GM21367 (cell line): ENCODE measurements at regions not wholly inside any gene's neighbourhood (a gene's known extent, or its start where the extent isn't known, plus 50 kb on each side); places are given as distances from the start of the nearest gene placed in this dataset.
"Not testable (repeated sequence)": the region's sequence is repeated elsewhere in the genome, so short reads cannot be mapped to it uniquely, and the experiment has no call there.

Experiments used
- ATAC-seq: cut with Tn5 transposase; IDR thresholded peaks from one replicate; pipeline ENCODE4 v1.9.1; 2021; ENCODE audit not compliant: unreplicated experiment

DNA sequence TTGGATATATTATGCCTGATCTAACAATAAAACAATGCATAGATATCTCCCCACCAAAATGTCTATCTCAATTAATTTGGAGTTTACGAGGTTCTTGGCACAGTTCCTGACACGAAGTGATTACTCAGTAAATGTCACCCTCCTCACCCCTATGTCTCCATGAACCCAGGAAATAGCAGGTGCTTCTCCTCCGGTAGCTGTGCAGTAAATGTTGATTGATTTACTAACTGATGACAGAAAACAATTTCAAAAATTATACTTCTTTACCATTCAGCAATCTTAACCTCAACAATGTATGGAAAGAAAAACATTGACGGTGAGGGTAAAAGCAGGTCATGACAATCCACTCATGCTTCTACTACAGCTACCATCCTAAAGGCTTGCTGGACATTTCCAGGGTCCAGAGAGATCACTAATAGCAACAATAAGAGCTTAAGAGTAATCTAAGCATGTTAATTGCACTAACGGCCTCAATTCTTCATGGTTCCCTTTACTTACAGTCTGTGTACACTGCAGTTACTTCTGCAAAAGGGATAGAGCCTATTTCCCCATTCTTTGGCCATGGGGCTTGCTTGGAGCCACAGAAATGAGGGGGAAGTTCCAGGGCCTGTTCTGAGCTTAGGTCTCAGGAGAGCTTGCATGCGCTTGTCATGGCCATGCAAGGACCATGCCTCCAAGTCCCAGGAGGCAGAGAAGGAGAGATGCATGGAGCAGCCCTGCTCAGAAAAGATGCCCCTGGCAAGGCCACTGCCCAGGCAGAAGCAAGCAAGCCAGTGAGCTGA is 222.6 kb downstream of the ATP6V0E2 start:
- not testable (repeated sequence) for ATAC-seq

DNA sequence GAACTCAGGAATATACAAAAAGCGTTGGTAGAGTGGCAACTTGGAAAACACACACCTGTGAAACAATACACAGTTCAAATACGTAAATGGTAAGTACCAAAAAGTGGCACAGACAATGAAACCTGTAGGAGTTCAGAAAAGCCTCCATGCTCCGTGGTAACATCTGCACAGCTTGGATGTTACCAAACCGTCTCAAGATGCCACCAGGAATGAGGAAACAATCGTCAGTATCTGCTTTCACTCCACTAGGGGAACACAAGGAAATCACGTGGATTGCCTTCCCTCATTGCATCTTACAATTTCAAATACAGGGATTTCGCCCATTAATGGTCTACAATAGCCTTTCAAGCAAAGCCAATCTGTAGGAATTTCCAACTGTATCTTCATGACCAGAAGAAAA is 224.6 kb upstream of the LRRC61 start:
- ATAC-seq: not testable (repeated sequence)

DNA sequence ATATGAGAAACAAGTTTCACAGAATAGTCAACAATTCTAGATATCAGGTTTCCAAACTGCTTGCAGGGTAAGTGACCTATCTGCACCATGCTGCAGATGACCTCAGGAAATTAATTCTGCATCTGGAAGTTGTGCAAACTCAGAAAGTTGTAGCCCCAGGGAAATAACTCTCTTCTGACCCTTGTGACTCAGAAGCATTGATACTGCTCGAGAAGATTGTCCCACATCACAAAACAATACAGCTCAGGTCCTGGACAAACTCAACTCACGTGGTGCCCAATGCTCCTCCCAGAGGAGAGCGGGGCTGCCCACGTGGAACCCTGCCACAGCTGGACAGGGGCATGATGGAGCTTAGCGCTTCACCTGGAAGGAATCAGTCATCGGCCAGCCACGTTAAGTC is 221.9 kb upstream of the LRRC61 start:
- not testable (repeated sequence) for ATAC-seq

DNA sequence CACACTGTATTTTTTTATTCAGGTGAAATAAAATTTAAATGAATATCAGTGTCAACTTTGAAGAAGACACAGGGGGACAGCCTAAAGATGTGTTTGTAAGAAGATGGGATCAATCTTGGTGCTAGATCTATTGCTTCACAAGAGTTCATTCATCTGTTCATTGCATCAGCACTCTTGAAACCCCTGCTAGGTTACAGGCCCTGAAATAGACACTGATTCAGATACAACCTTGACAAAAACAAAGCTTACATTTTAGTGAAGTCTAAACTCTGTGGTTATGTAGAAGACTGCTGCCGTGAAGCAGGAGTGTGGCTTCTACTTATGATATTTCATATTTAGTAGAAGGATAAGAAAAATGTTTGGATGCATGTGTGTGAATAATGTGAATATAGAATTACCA is 215.9 kb upstream of the LRRC61 start:
- ATAC-seq: not testable (repeated sequence)

DNA sequence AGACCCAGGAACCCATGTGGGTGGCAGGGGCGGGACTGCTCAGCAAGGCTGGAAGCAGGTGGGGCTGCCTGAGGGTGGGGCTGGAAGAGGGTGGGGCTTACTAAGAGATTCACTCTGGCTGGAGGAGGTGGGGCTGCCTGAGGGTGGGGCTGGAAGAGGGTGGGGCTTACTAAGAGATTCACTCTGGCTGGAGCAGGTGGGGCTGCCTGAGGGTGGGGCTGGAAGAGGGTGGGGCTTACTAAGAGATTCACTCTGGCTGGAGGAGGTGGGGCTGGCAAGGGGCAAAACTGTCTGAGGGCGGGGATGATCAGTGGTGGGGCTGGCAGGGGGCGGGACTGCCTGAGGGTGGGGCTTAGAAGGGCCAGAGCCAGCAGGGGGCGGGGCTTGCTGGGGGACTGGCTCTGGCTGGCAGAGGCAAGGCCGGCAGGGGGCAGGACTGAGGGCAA is 212.8 kb upstream of the LRRC61 start:
- ATAC-seq: not testable (repeated sequence)

DNA sequence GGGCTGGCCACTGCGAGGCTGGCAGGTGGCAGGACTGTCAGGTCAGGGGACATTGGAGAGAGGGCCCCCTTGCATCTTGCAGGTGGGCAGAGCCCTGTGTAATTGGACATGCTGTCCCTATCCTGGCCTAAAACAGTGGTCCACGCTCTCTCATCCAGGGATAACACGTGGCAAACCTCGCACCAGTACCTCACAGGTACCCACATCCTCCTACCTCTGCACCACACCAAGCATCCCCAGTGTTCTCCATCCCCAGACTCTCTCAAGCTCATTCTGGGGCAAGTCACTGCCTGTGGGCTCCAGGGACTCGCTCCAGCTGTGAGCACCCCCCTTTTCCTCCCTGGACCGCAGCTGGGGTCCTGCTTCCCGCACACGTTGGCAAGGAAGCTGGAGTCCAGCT is 212.3 kb upstream of the LRRC61 start:
- ATAC-seq: not testable (repeated sequence)

DNA sequence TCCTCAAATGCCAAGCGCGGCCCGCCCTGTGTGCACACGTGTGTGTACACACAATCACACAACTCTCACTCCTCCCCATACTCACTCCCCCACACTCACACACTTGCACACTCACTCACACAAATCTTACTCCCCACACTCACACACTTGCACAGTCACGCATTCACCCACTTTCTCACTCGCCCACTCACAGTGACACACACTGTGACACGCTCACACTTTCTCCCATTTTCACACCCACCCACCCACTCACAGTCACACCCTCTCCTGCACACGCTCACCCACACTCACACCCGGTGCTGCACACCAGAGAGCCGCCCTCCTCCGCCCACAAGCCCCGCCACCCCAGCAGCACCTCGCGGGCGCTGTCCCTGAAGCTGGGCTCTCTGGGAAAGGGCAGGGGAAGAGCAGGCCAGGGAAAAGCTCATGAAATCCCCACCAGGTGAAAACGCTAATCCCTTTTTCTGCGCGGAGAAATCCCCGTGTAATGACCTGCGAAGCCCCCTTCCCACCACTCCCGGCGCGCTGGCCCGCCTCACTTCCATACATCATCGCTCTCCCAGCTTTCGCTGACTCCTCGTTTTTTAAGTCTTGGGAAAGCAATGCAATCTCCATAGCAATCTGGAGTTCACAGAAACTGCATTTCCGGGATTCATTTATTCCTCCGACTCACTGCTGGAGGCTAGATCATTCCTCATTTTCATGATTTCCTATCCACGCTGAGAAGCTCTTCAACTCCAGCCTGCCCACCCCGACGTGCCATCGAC is 211.6 kb upstream of the LRRC61 start:
- ATAC-seq: not testable (repeated sequence)

DNA sequence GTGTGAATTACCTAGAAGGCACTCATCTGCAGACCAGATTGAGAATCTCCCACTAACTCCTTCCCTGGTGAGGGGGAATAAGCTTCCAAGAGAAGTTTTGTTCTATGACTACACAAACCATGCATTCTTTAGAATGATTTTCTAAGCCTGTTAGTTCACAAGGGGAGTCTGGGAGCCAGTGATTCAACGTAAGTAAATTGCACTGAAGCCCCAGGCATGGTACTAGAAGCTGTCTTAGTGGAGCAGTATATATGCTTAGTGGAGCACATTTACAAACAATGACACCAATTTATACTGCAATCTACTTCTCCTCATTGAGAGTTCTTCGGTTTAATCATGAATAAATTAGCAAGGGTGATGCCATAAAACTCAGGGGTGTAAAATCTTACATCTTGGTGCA is 209.9 kb upstream of the LRRC61 start:
- ATAC-seq: not testable (repeated sequence)

DNA sequence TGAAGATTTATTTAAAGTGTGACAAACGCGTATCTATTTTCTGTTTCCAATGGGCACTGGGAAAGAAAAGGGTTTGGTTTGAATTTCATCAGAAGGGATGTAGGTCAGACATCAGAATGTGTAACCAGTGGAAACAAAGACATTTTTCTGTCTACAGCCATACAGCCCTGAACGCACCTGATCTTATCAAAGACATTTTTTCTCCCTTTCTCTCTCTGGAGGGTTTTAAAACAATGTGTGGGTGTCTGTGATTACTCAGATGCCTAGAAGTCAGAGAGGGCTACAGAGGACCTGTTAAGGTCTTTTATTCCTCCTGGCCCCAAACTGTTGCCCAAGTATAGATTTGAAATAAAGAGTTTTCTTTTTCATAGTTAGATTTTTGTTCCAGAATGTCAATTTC is 208.6 kb upstream of the LRRC61 start:
- not testable (repeated sequence) for ATAC-seq

DNA sequence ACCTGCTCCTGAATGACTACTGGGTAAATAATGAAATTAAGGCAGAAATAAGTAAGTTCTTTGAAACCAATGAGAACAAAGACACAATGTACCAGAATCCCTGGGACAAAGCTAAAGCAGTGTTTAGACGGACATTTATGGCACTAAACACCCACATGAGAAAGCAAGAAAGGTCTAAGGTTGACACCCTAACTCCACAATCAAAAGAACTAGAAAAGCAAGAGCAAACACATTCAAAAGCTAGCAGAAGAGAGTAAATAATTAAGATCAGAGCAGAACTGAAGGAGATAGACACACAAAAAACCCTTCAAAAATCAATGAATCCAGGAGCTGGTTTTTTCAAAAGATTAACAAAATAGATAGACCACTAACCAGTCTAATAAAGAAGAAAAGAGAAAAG is 203.2 kb upstream of the LRRC61 start:
- ATAC-seq: not testable (repeated sequence)

DNA sequence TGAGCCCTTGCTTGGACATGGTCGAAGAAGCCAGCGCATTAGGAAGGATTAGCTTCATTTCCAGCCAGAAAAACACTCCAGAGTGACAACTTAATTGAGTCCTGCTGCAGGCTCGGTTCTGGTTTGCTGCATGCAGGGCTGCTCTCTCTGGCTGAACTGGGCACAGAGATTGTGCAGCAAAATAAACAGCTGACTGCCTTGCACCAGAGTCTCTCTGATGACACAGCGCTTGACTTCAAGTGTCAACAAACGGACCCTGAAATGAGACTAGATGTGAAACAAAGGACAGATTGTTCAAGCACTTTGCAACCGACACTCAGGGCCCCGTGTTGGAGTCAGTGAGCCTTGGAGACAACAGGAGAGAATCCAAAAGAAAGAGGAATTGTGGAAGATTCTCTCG is 197.3 kb upstream of the LRRC61 start:
- not testable (repeated sequence) for ATAC-seq

DNA sequence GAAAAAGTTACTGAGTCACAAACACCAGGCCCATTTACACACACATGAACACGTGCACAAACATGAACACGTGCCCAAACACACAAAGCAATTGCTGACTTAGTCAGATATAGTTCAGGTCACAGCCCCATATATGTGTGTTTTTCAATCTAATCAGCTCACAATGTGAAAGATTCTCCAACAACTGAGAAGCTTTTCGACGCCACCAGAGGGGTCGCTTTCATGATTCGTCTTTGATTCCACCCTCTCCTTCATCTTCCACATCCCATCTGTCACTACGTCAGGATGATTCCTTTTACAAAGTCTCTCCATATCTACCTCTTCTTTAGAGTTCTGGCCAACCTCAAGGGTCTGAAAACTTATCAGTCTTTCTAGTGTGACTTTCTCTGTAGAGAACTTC is 188.7 kb upstream of the LRRC61 start:
- ATAC-seq: not testable (repeated sequence)

DNA sequence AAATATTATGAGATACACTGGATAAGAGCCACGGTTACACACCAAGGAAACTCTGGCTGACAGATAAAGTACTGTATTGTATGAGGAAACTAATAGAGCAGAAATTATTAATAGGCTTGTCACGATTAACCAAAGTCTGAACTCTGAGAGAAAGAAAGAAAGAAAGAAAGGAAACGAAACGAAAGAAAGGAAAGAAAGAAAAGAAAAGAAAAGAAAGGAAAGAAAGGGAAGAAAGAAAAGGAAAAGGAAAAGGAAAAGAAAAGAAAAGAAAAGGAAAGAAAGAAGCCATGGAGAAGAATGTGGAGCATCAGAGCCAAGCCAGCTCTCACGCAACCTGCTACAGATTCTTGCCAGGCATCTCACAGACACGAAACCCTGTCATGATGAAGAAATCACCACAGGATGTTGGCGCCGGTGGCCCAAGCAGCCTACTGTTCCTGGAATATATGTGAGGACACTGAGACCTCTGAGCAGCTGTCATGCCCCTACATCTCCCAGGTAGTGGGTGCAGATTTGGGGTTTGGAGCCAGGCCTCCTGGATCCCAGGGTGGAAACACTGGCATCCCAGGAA is 187.4 kb upstream of the LRRC61 start:
- ATAC-seq: not testable (repeated sequence)

DNA sequence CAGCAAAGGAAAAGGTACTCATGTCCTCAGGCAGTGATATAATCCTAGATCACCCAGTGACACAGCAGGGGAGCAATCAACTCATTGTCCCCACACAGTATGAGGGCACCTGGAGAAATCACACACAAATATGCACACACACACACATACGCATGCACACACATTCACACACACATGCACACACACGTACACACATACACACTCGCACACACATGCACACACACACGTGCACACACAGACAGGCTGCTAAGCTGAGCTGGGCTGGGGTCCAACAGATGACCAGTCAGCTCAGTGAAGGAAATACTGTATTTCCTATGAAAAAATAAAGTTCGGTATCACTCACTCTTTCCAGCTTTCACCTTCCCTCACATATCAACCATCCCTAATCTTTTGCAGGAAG is 183.3 kb upstream of the LRRC61 start:
- not testable (repeated sequence) for ATAC-seq

DNA sequence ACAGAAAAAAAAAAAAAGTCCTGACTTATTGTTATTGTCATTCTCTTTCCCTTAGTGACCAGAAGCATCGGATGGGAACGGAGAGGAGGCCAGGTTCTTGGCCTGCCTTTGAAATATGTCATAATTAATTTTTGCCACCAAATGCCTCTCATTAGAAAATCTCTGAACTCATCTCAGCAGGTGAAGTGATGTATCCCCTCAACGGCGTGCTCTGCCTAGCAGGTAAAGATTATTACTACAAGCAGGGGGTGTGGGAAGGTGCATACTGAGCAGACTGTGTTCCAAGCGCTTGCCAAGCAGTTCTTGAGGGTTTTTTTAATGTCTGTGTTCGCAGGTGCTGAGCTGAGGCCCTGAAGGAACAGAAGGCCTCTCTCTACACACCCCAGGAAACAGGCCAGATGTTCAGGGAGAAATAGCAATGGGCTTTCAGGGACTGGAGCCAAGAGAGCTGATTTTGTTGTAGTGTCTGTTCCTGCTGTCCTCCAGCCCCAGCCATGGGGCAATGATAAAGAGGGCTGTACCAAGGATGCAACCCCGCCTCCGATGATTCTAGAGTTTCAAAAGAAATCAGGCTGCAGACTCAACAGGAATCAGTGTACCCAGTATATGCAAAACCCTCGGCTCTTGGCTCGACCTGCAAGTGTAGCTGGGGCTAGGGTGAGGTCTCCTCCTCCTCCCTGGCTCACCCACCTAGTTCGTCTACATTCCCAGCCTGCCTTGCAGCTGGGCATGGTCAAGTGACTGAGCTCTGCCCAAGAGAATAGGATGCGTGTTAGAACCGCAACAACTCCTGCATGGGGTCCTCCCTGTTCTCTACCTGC is 181.4 kb upstream of the LRRC61 start:
- ATAC-seq: not testable (repeated sequence)

DNA sequence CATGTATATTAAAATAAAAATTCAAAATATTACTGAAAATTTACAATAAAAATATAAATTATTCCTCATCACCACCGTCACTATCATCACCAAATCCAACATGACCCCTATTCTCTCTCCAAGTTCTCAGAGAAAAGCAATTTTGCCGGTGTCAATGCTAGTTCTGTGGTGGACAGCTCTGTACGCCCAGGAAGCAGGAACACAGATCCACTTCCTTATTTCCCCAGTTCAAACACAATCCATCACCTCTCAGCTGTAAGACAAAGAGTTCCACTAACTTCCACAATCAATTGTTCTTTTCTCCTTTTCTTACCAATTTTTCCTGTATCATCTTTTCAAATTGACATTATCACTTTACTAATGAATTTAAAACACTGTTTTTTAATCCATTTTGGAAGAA is 177.0 kb upstream of the LRRC61 start:
- not testable (repeated sequence) for ATAC-seq

DNA sequence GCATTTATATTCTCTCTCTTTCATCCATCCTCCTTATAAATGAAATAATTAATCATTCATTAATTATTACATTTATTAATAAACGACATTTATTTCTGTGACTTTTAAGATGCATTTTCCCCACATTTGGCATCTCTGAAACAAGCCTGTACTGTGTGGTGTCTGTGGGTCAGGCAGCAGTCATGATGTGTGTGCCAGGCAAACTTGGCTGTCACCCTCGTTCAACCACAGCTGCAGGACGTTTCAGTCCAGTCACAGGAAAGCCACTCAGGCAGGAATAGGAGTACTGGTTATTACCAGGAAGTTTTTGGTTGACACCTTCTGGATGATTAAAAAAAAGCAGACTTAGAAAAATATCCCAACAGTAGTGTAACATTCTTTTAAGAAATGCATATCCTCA is 175.6 kb upstream of the LRRC61 start:
- not testable (repeated sequence) for ATAC-seq

DNA sequence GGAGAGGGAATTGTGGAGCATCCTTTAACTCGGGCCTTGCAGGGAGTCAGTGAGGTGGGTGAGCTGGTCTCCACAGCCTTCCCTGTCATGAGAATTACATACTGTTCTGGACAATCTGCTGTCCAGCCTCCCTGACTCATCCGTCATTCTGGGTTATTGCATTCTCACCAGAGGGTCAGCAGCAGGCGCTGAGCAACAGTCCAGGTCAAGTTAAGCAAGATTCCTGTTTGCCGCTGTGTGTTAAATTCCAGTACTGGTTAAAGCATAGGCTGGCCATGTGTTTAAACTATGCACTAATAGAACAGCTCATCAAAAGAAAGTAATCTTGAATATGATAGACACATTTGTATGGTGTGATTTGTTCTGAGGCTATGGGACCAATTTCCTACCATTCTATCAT is 167.1 kb upstream of the LRRC61 start:
- not testable (repeated sequence) for ATAC-seq

DNA sequence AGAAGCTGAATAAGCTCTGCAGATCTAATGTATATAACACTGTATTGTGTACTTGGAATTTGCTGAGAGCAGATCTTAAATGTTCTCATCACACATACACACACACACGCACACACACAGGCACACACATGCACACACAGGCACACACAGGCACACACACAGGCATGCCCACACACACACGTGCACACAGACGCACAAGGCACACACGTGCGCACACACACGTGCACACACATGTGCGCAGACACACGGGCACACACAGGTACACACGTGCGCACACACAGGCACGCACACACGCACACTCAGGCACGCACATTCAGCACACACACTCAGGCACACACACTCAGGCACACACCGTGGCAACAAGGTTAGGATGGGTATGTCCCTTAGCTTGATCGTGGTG is 164.5 kb upstream of the LRRC61 start:
- ATAC-seq: not testable (repeated sequence)

DNA sequence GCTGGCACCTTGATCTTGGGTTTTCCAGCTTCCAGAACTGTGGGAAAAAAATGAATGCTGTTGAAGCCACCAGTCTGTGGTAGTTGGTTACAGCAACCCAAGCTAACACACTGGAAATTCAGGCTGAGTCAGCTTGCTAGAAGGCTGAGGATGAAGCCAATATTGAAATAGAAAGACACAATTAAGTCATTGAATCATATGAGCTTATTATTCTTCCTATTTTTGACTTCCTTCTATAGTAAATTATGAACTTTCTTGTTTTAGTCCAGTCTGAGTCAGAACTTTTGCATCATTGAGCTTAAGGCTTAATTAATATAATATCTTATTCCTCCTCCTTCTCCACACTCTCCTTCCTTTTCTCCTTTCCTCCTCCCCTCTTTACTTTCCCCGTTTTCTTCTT is 153.6 kb upstream of the LRRC61 start:
- ATAC-seq: not testable (repeated sequence)

DNA sequence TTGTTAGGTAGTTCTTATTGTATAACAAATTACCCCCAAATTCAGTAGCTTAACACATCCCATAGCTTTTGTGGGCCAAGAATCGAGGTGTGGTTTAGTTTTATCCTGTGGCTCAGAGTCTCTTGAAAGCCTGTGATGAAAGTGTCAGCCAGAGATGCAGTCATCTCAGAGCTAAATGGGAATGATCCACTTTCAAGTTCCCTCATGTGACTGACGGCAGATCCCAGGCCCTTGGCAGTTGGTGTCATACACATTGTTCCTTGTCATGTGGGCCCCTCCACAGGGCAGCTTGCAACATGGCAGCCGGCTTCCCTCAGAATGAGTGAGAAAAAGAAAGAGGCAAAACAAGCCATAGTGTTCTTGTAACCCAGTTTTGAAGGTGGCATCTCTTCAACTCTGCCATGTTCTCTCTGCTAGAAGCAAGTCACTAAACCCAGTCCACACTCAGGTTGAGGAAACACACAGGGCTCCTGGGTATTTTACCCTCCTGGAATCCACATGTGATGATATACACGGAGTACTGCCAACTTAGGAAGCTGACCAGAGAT is 153.1 kb upstream of the LRRC61 start:
- not testable (repeated sequence) for ATAC-seq
